HEK293T (cell line): ENCODE measurements at regions not wholly inside any gene's neighbourhood (a gene's known extent, or its start where the extent isn't known, plus 50 kb on each side); places are given as distances from the start of the nearest gene placed in this dataset.

Source experiments
- BHLHE40 ChIP-seq: fragments of 450-650 bp; IDR thresholded peaks from 2 replicates; pipeline ENCODE4 v1.6.1; 2016; ENCODE audit warnings: mild to moderate bottlenecking, moderate library complexity, borderline replicate concordance
- CTBP1 ChIP-seq: fragments of 450-650 bp; IDR thresholded peaks from 2 replicates; pipeline ENCODE4 v1.6.1; 2016; ENCODE audit warnings: borderline replicate concordance
- ELF4 ChIP-seq: fragments of 450-650 bp; IDR thresholded peaks from 2 replicates; pipeline ENCODE4 v1.6.1; 2017; ENCODE audit warnings: antibody characterized with exemption
- FOXA1 ChIP-seq: fragments of 450-650 bp; IDR thresholded peaks from 2 replicates; pipeline ENCODE4 v1.6.1; 2016; ENCODE audit warnings: mild to moderate bottlenecking
- FOXM1 ChIP-seq: fragments of 450-650 bp; IDR thresholded peaks from 2 replicates; pipeline ENCODE4 v1.6.1; 2017; ENCODE audit warnings: mild to moderate bottlenecking, borderline replicate concordance
- HDGF ChIP-seq: fragments of 450-650 bp; IDR thresholded peaks from 2 replicates; pipeline ENCODE4 v1.6.1; 2017; ENCODE audit warnings: antibody characterized with exemption, borderline replicate concordance
- LEF1 ChIP-seq: fragments of 450-650 bp; IDR thresholded peaks from 2 replicates; pipeline ENCODE4 v1.6.1; 2017; ENCODE audit warnings: mild to moderate bottlenecking, borderline replicate concordance
- SP1 ChIP-seq: fragments of 450-650 bp; IDR thresholded peaks from 2 replicates; pipeline ENCODE4 v1.6.1; 2017
- SUZ12 ChIP-seq: fragments of 450-650 bp; IDR thresholded peaks from 2 replicates; pipeline ENCODE4 v1.6.1; 2016; ENCODE audit warnings: mild to moderate bottlenecking
- TARDBP ChIP-seq: fragments of 450-650 bp; IDR thresholded peaks from 2 replicates; pipeline ENCODE4 v1.6.1; 2016
- TF ChIP-seq, protein P1 (sequence below): fragments of 450-650 bp; IDR thresholded peaks from 2 replicates; pipeline ENCODE4 v1.6.1; 2016

DNA sequence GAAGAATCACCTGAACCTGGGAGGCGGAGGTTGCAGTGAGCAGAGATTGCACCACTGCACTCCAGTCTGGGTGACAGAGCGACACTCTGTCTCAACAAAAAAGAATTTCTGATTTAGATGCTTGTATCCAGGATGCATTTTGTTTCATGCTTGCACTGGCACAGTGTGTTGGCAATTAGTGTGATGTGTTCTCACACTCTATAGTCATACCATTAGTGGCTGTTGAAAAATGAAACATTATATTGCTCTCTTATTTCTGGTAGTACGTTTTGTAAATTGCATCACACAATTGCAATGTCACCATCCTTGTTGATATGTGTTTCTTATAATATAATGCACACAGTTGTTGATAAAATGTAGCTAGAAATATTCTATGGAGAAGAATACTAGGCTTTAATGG lies 51.3 kb upstream of the RMST start:
- TF ChIP-seq FOXM1 = no peak
- TF ChIP-seq FOXA1 = no peak
- no peak for TF ChIP-seq TARDBP
- no peak for TF ChIP-seq BHLHE40
- TF ChIP-seq SP1 = no peak
- no peak for TF ChIP-seq ELF4
- TF ChIP-seq, protein P1, sequence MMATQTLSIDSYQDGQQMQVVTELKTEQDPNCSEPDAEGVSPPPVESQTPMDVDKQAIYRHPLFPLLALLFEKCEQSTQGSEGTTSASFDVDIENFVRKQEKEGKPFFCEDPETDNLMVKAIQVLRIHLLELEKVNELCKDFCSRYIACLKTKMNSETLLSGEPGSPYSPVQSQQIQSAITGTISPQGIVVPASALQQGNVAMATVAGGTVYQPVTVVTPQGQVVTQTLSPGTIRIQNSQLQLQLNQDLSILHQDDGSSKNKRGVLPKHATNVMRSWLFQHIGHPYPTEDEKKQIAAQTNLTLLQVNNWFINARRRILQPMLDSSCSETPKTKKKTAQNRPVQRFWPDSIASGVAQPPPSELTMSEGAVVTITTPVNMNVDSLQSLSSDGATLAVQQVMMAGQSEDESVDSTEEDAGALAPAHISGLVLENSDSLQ = no peak
- TF ChIP-seq LEF1 = no peak
- no peak for TF ChIP-seq CTBP1
- TF ChIP-seq SUZ12 = no peak
- TF ChIP-seq HDGF = no peak
